ENCODE measurements at regions not wholly inside any gene's neighbourhood (a gene's known extent, or its start where the extent isn't known, plus 50 kb on each side); places are given as distances from the start of the nearest gene placed in this dataset.

- TF ChIP-seq, protein P1, sequence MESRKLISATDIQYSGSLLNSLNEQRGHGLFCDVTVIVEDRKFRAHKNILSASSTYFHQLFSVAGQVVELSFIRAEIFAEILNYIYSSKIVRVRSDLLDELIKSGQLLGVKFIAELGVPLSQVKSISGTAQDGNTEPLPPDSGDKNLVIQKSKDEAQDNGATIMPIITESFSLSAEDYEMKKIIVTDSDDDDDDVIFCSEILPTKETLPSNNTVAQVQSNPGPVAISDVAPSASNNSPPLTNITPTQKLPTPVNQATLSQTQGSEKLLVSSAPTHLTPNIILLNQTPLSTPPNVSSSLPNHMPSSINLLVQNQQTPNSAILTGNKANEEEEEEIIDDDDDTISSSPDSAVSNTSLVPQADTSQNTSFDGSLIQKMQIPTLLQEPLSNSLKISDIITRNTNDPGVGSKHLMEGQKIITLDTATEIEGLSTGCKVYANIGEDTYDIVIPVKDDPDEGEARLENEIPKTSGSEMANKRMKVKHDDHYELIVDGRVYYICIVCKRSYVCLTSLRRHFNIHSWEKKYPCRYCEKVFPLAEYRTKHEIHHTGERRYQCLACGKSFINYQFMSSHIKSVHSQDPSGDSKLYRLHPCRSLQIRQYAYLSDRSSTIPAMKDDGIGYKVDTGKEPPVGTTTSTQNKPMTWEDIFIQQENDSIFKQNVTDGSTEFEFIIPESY (IDR thresholded peaks at IDR 0.05): no peak
- TF ChIP-seq YY1 (IDR thresholded peaks at IDR 0.05) (no peak), MAX (IDR thresholded peaks at IDR 0.05) (no peak)
These were observed 451.3 kb upstream of the USP15 start (continued) for GRCh38 chr12:61808856-61809255.

DNA sequence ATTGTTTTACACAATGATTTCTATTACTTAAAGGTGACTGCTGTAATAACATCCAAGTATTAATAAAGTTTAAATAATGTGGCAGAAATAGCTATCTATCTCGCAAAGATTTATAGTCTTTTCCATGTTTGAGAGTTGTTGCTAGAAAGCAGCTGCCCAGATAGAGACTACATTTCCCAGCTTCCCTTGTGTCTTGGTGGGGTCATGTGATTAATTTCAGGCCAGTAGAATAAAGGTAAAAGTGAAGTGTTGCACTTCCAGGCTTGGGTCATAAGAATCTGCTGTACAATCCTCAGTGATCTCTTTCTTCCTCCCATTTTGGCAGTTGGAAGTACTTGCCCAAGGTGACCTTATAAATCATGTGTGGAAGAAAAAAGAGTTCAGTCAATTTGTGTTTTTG lies 449.7 kb upstream of the USP15 start:
- no peak for TF ChIP-seq GABPA (IDR thresholded peaks at IDR 0.05 in 1 of 2, conservative IDR thresholded peaks at IDR 0.05 in 1 of 2)
- TF ChIP-seq TAF1 (conservative IDR thresholded peaks at IDR 0.05): no peak
- TF ChIP-seq, protein P2, sequence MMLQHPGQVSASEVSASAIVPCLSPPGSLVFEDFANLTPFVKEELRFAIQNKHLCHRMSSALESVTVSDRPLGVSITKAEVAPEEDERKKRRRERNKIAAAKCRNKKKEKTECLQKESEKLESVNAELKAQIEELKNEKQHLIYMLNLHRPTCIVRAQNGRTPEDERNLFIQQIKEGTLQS (IDR thresholded peaks at IDR 0.05): no peak
- no peak for TF ChIP-seq RAD21 (IDR thresholded peaks at IDR 0.05)
- TF ChIP-seq YY1 (IDR thresholded peaks at IDR 0.05): no peak
- TF ChIP-seq HNF4G (IDR thresholded peaks at IDR 0.05): no peak
- TF ChIP-seq SP1 (IDR thresholded peaks at IDR 0.05): no peak
- no peak for TF ChIP-seq HNF4A (conservative IDR thresholded peaks at IDR 0.05)
- TF ChIP-seq EGR1 (IDR thresholded peaks at IDR 0.05; ENCODE audit: low read depth in 2 of 2): no peak
- no peak for TF ChIP-seq FOXA2 (IDR thresholded peaks at IDR 0.05)
- TF ChIP-seq, protein P1 (IDR thresholded peaks at IDR 0.05): no peak
- no peak for DNase-seq (ENCODE audit: low spot score)
- no peak overlapping the region for H3K9ac ChIP-seq (ENCODE audit: low read depth in 1 of 2, low read length in 2 of 2)
- WGBS: 80% methylated on average over 1 of the region's 1 CpG
- no peaks in the 10 kb centered on the region for H3K27me3 ChIP-seq (ENCODE audit: control insufficient read depth in 4 of 4, insufficient read depth in 4 of 4, low read length in 3 of 4)
- H3K4me3 ChIP-seq (ENCODE audit: low read depth in 1 of 3, low read length in 3 of 3): no peak overlapping the region
- no peaks in the 10 kb centered on the region for H3K36me3 ChIP-seq (ENCODE audit: control insufficient read depth in 4 of 4, insufficient read depth in 3 of 4, low read depth in 1 of 4, low read length in 3 of 4)
- no peak overlapping the region for H3K27ac ChIP-seq (ENCODE audit: low read depth in 1 of 2, low read length in 2 of 2)
- no peaks in the 10 kb centered on the region for H3K4me1 ChIP-seq (ENCODE audit: control insufficient read depth in 4 of 4, insufficient read depth in 4 of 4, low read length in 3 of 4)
- H3K9me3 ChIP-seq (ENCODE audit: control insufficient read depth in 4 of 4, low read length in 3 of 4): peaks cover 0 to 3% (median 0%) of the 10 kb centered on the region in 4 donors

DNA sequence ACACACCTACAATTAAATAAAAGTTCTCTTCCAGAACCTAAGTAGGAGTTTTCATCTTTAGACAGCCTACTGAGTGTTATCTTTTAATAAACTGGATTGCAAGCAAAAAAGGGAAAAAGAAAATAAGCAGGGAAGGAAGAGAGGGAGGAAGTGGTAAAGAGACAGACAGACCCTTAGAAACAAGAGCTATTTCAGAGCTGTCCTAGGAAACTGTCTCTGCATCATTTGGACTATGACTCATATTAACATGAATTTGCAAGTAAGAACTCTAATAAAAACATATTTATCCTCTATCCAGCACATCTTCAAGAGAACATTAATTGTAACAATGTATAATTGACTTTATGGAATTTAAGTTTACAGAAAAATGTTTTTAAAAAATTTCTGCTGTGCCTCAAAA lies 438.8 kb upstream of the USP15 start:
- H3K4me3 ChIP-seq (ENCODE audit: low read depth in 1 of 3, low read length in 3 of 3): no peak overlapping the region
- H3K4me1 ChIP-seq (ENCODE audit: control insufficient read depth in 4 of 4, insufficient read depth in 4 of 4, low read length in 3 of 4): no peaks in the 10 kb centered on the region
- no peak overlapping the region for H3K9ac ChIP-seq (ENCODE audit: low read depth in 1 of 2, low read length in 2 of 2)
- DNase-seq (ENCODE audit: low spot score): no peak
- H3K36me3 ChIP-seq (ENCODE audit: control insufficient read depth in 4 of 4, insufficient read depth in 3 of 4, low read depth in 1 of 4, low read length in 3 of 4): no peaks in the 10 kb centered on the region
- no peak overlapping the region for H3K27ac ChIP-seq (ENCODE audit: low read depth in 1 of 2, low read length in 2 of 2)
- TF ChIP-seq, protein P3, sequence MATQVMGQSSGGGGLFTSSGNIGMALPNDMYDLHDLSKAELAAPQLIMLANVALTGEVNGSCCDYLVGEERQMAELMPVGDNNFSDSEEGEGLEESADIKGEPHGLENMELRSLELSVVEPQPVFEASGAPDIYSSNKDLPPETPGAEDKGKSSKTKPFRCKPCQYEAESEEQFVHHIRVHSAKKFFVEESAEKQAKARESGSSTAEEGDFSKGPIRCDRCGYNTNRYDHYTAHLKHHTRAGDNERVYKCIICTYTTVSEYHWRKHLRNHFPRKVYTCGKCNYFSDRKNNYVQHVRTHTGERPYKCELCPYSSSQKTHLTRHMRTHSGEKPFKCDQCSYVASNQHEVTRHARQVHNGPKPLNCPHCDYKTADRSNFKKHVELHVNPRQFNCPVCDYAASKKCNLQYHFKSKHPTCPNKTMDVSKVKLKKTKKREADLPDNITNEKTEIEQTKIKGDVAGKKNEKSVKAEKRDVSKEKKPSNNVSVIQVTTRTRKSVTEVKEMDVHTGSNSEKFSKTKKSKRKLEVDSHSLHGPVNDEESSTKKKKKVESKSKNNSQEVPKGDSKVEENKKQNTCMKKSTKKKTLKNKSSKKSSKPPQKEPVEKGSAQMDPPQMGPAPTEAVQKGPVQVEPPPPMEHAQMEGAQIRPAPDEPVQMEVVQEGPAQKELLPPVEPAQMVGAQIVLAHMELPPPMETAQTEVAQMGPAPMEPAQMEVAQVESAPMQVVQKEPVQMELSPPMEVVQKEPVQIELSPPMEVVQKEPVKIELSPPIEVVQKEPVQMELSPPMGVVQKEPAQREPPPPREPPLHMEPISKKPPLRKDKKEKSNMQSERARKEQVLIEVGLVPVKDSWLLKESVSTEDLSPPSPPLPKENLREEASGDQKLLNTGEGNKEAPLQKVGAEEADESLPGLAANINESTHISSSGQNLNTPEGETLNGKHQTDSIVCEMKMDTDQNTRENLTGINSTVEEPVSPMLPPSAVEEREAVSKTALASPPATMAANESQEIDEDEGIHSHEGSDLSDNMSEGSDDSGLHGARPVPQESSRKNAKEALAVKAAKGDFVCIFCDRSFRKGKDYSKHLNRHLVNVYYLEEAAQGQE (IDR thresholded peaks at IDR 0.05): no peak
- TF ChIP-seq, protein P1 (IDR thresholded peaks at IDR 0.05): no peak
- no peaks in the 10 kb centered on the region for H3K9me3 ChIP-seq (ENCODE audit: control insufficient read depth in 4 of 4, low read length in 3 of 4)
- H3K27me3 ChIP-seq (ENCODE audit: control insufficient read depth in 4 of 4, insufficient read depth in 4 of 4, low read length in 3 of 4): no peaks in the 10 kb centered on the region
